ENCODE measurements at regions not wholly inside any gene's neighbourhood (a gene's known extent, or its start where the extent isn't known, plus 50 kb on each side); places are given as distances from the start of the nearest gene placed in this dataset.

- TF ChIP-seq ZC3H10 (CRISPR knock-in tag; IDR thresholded peaks at IDR 0.05), result no peak
- no peak for TF ChIP-seq ESRRG (CRISPR knock-in tag; IDR thresholded peaks at IDR 0.05)
Measured at GRCh38 chr2:76572981-76573380, 862.3 kb upstream of the GCFC2 start (continued).

GRCh38 chr2:76569819-76570218 is 859.1 kb upstream of the GCFC2 start:
- TF ChIP-seq ZNF70 (CRISPR knock-in tag; IDR thresholded peaks at IDR 0.05), result no peak
- no peak for TF ChIP-seq ISL1 (CRISPR knock-in tag; IDR thresholded peaks at IDR 0.05)
- no peak for TF ChIP-seq BACH2 (CRISPR knock-in tag; IDR thresholded peaks at IDR 0.05; ENCODE audit: borderline replicate concordance)
- TF ChIP-seq TSHZ2 (CRISPR knock-in tag; IDR thresholded peaks at IDR 0.05), result no peak
- TF ChIP-seq TOX (CRISPR knock-in tag; IDR thresholded peaks at IDR 0.05; ENCODE audit: borderline replicate concordance), result no peak
- no peak for TF ChIP-seq ZFP30 (CRISPR knock-in tag; IDR thresholded peaks at IDR 0.05)
- no peak for TF ChIP-seq ZC3H10 (CRISPR knock-in tag; IDR thresholded peaks at IDR 0.05)
- no peak for TF ChIP-seq ZFP3 (CRISPR knock-in tag; IDR thresholded peaks at IDR 0.05)
- no peak for TF ChIP-seq GLIS3 (CRISPR knock-in tag; IDR thresholded peaks at IDR 0.05)
- no peak for TF ChIP-seq ESRRG (CRISPR knock-in tag; IDR thresholded peaks at IDR 0.05)
- no peak for TF ChIP-seq CSDC2 (CRISPR knock-in tag; IDR thresholded peaks at IDR 0.05)
- TF ChIP-seq RARB (CRISPR knock-in tag; IDR thresholded peaks at IDR 0.05), result no peak
- no peak for TF ChIP-seq ZNF8 (CRISPR knock-in tag; IDR thresholded peaks at IDR 0.05)
- no peak for TF ChIP-seq PPARA (CRISPR knock-in tag; IDR thresholded peaks at IDR 0.05; ENCODE audit: borderline replicate concordance)
- no peak for ATAC-seq

GRCh38 chr2:76567478-76567877 is 856.8 kb upstream of the GCFC2 start:
- no peak for TF ChIP-seq POU6F1 (CRISPR knock-in tag; IDR thresholded peaks at IDR 0.05; ENCODE audit: borderline replicate concordance, low read depth)
- no peak for ATAC-seq

- TF ChIP-seq ZNF8 (CRISPR knock-in tag; IDR thresholded peaks at IDR 0.05), result no peak
- no peak for TF ChIP-seq ISL1 (CRISPR knock-in tag; IDR thresholded peaks at IDR 0.05)
- ATAC-seq, result no peak
Measured at GRCh38 chr2:76564734-76565133, 854.0 kb upstream of the GCFC2 start.

- no peak for TF ChIP-seq ISL1 (CRISPR knock-in tag; IDR thresholded peaks at IDR 0.05)
- TF ChIP-seq CSDC2 (CRISPR knock-in tag; IDR thresholded peaks at IDR 0.05), result no peak
- no peak for TF ChIP-seq ZNF8 (CRISPR knock-in tag; IDR thresholded peaks at IDR 0.05)
- TF ChIP-seq BACH2 (CRISPR knock-in tag; IDR thresholded peaks at IDR 0.05; ENCODE audit: borderline replicate concordance), result no peak
- TF ChIP-seq PPARA (CRISPR knock-in tag; IDR thresholded peaks at IDR 0.05; ENCODE audit: borderline replicate concordance), result no peak
- TF ChIP-seq ESRRG (CRISPR knock-in tag; IDR thresholded peaks at IDR 0.05), result no peak
- no peak for TF ChIP-seq ZNF70 (CRISPR knock-in tag; IDR thresholded peaks at IDR 0.05)
- TF ChIP-seq TCF4 (CRISPR knock-in tag; IDR thresholded peaks at IDR 0.05; ENCODE audit: borderline replicate concordance), result no peak
- TF ChIP-seq TSHZ2 (CRISPR knock-in tag; IDR thresholded peaks at IDR 0.05), result no peak
- no peak for TF ChIP-seq SNAI2 (CRISPR knock-in tag; IDR thresholded peaks at IDR 0.05)
- TF ChIP-seq RARB (CRISPR knock-in tag; IDR thresholded peaks at IDR 0.05), result no peak
- TF ChIP-seq ZFP30 (CRISPR knock-in tag; IDR thresholded peaks at IDR 0.05), result no peak
- TF ChIP-seq ARNTL (CRISPR knock-in tag; IDR thresholded peaks at IDR 0.05; ENCODE audit: borderline replicate concordance, low read depth), result no peak
- ATAC-seq, result no peak
Measured at GRCh38 chr2:76563730-76564129, 853.0 kb upstream of the GCFC2 start.

GRCh38 chr2:76558157-76558556 is 847.4 kb upstream of the GCFC2 start:
- ATAC-seq, result no peak
- TF ChIP-seq TSHZ2 (CRISPR knock-in tag; IDR thresholded peaks at IDR 0.05) (no peak), ZFP30 (CRISPR knock-in tag; IDR thresholded peaks at IDR 0.05) (no peak), BACH2 (CRISPR knock-in tag; IDR thresholded peaks at IDR 0.05; ENCODE audit: borderline replicate concordance) (no peak)

Measured in SK-N-SH treated with all-trans-retinoic acid at 6 μM for 48 hours (cell line).